ENCODE measurements at regions not wholly inside any gene's neighbourhood (a gene's known extent, or its start where the extent isn't known, plus 50 kb on each side); places are given as distances from the start of the nearest gene placed in this dataset.

GRCh38 chr4:23371533-23371932, 518.3 kb downstream of the PPARGC1A start:
- TF ChIP-seq CTCF (IDR thresholded peaks at IDR 0.05) (no peak), EP300 (IDR thresholded peaks at IDR 0.05; ENCODE audit: low read depth) (no peak)

Data from transverse colon (tissue), 3 donors.